ENCODE measurements at regions not wholly inside any gene's neighbourhood (a gene's known extent, or its start where the extent isn't known, plus 50 kb on each side); places are given as distances from the start of the nearest gene placed in this dataset.

GRCh38 chr7:32427769-32428291 lies 62.4 kb downstream of the LSM5 start:
- TF ChIP-seq E2F4 (IDR thresholded peaks at IDR 0.05; ENCODE audit: low read depth, low read length) (no peak), YY1 (IDR thresholded peaks at IDR 0.05; ENCODE audit: low read depth, low read length) (no peak), TAF1 (IDR thresholded peaks at IDR 0.05; ENCODE audit: borderline replicate concordance, low read depth, low read length) (no peak)
